SHP77 (cell line): ENCODE measurements at regions not wholly inside any gene's neighbourhood (a gene's known extent, or its start where the extent isn't known, plus 50 kb on each side); places are given as distances from the start of the nearest gene placed in this dataset.
"Not testable (repeated sequence)": the region's sequence is repeated elsewhere in the genome, so short reads cannot be mapped to it uniquely, and the experiment has no call there.

Source experiments
- DNase-seq, 2 experiments: peaks; one replicate each; lab custom pipeline; 2025; lab: John Stamatoyannopoulos, UW

DNA sequence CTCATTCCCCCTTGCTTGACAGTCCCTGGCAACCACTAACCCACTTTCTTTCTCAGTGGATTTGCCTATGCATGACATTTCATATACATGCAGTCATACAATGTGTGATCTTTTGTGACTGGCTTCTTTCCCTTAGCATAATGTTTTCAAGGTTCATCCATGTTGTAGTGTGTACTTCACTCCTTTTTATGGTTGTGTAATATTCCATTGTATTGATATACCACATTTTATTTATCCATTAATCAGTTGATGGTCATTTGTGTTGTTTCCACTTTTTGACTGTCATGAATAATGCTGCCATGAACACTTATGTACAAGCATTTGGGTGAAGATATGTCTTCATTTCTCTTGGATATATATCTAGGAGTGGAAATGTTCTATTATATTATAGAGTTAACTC is 127.7 kb upstream of the GRIK3 start:
- no peak for DNase-seq

DNA sequence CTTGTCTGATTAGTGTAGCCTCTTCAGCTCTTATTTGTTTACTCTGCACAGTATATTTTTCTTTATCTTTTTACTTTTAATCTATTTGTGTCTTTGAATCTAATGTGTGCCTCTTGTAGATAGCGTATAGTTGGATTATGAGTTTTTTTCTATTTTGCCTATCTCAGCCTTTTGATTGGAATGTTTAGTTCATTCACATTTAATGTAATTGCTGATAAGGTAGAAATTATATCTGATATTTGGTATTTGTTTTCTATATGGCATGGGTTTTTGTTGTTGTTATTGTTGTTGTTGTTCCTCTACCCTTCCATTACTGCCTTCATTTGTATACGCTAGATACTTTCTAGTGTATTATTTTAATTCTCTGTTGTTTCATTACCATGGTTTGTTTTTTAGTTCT is 131.7 kb upstream of the GRIK3 start:
- no peak for DNase-seq

DNA sequence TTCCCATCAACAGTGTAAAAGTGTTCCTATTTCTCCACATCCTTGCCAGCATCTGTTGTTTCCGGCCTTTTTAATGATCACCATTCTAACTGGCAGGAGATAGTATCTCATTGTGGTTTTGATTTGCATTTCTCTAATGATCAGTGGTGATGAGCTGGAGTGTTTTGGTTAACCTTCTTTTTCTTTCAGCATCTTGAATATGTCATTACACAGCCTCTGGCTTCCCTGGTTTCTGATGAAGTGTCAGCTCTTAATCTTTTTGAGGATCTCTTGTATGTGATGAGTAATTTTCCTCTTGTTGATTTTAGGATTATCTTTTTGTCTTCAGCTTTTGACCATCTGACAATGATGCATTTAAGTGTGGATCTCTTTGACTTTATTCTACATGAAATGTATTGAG is 133.2 kb upstream of the GRIK3 start:
- DNase-seq = peak in 1 of 2 experiments; percentile 17

DNA sequence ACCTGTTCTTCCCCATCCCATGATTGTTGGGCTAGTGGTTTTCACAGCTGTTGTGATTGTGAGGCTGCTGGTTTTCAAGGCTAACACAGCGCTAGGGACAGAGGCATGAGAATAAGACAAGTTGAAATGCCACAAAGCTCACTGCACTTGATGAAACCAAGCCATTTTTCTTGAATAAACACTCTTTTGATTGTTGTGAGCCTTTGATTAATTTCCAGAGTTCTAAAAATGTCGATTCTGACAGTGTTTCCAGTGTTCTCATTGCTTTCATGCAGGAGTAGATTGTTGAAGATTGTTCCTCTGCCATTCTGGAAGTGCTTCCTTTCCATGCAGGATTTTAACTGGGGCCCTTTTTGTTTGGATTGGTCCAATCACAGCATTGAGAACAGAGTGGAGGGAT is 134.9 kb upstream of the GRIK3 start:
- no peak for DNase-seq

DNA sequence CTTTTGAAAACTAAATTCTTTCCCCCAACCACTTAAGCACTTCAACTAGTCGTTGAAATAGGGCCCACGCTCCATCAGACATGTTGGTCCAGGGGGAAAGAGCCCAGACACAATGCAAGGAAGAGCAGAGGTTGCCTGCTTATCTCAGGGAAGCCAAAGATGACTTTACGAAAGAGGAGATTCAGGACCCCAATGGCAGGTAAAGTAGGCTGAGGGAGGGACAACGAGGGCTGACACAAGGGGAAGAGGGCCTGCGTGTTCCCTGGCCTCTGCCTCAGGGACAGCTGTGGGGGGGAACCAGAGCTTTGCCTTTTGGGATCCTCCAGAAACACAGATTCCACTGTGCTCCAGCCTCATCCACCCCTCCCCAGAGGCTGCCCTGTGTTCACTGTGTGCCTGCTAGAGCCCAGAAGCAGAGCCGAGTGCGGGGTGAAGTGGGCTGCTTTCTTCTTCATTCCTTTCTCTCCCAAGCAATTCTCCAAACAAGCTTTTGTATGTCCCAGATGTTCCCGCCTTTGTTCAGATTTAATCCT is 135.5 kb upstream of the GRIK3 start:
- DNase-seq = no peak

DNA sequence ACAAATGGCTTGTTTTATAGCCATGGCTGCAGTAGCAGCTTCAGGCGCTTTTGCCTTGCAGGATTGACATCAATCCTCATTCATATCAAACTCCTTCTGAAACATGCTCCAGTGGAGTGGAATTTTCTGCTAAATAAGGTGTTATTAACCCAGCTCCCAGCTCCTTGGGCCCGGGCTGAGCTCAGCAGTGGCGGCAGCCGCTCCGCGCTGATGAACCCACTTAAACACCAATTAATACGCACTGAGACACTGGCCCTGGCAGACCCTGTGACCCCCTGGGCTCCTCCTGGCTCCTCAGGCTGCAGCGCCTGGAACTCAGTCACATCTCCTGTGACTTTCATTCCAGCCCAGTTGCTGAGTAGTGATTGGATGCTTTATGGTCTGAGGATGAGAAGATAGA is 137.4 kb upstream of the GRIK3 start:
- no peak for DNase-seq

DNA sequence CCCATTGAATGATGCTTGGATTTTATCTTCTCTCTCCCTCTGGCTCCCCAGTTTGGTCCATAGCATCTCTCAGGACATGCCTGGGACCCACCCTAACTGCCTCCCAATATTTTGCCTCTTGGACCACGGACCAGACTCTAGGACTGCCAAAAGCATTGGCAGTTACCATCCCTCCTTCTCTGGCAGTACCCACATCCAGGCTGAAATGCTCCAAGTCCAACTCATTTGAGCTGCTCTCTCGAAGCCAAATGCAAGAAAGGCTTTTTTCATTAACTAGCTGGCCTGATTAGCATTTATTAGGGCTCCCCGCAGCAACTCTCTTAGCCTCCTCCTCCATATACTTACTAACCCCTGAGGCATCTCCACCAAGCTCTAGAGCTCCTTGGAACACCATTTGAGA is 140.0 kb upstream of the GRIK3 start:
- DNase-seq = no peak

DNA sequence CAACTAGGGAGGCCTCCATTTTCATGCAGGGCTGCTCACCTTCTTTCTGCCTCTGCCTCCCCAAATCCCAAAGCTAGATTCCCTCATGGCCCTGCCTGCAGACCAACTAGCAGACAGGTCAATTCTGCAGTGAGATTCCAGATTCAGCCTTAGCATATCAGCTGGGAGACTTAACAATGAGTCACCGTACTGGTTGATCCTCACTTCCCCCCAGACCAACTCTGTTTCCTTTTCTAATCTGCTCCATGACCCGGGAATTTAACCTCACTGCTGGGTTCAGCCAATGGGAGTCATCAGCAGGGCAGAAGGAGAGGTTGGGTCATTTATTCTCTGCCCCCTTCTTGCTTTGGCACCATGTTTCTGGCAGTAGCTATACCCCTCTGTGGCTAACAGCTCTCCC is 140.6 kb upstream of the GRIK3 start:
- DNase-seq = no peak

DNA sequence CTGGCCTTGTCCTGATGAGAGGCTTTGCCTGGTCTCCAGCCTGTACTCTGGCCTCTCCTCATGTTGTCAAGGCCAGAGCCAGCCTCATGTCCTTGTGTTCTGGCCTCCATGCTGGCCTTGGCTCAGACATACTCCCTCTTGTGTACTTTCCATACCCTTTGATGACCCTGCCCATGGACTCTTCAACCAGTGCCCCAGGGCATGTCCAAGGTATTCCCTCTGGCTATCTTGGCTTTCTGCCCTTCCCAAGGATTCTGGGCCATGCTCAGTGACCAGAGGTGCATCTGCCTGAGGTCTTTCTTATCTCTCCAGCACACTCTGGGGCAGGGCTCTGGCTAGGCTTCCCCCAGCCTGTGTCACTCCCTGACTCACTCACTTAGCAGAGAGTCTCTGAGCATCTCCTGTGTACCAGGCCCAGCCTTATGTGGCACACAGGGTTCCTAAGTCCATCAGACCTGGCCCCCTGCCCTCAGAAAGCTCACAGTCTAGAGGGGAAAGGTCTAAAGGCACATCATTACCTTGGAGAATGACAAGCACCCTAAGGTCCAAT is 141.4 kb upstream of the GRIK3 start:
- DNase-seq = no peak

DNA sequence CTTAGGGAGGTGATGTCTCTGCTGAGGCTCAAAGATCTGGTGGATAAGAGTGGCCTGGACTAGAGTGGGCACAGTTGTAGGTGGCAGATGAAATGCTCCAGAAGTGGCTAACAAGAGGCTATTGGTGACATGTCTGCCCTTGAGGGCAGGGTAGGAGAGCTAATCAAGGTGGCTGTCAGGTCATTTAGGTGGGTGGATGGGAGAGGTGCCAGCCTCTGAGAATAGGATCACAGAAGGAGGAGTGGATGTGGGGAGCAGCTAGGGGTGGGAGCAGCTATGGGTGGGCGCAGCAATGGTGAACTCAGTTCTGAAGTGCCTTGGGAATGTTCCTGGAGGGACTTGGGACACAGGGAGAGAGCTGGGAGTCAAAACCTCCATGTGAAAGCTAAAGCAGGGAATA is 142.0 kb upstream of the GRIK3 start:
- no peak for DNase-seq

DNA sequence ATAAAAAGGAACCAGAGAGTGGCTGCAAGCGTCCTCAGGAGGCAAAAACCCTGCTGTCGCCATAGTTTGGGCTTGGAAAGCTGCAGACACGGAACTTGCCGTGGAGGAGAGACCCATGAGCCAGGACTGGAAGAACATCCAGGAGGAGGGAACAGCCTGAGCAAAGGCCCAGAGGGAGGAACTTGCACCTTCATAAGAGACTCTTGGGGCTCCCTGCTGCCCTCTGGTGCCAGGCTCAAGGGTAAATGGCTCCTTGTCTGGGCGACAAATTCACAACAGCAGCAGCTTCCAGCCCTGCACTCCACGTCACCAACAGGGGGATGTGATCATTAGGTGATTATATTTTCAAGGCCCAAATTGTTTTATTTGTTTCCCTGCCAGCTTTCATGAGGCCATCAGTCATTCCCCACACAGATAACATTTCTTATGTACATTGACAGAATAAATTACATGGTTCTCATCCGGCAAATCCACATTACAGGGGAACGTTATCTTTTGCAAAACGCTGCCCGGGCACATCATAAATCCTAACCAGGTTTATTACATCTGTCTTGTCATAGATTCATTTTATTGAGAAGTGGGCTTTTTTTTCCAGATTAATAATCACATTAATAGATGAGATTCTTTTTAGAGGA is 143.0 kb upstream of the GRIK3 start:
- peak; percentile 13 to 61 for DNase-seq

DNA sequence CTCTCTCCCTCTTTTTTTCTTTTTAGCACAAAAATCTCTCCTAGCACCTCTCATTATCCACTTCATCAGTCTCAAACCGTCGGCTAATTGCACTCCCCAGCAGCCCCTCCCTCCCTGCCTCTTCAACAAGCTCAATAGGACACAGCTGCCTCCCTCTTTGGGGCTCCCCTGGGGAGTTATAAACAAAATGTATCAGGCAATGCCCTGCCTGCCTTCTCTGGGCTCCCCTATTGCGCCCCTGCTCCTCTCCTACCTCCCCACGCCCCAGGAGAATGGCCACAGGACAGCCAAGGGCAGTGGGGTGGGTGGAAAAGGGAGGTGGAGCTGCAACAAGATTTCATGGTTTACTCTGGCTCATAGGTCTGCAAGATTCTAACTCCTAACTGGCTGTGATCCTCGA is 147.1 kb upstream of the GRIK3 start:
- no peak for DNase-seq

DNA sequence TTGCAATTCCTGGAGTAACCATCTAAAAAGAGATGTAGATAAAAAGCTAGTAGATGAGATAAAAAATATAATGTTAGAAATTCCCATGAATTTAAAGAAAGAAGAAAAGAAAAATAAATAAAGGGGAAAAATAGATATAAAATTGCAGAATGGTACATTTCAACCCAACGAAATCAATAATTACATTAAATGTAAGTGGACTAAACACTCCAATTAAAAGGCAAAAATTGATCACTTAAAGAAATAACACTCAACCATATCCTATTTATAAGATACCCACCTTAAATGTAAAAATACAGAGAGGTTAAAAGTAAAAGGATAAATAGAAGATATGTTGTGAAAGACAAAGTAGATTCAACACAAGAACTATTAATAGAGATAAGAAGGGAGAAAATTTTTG is 150.5 kb upstream of the GRIK3 start:
- DNase-seq = no peak

DNA sequence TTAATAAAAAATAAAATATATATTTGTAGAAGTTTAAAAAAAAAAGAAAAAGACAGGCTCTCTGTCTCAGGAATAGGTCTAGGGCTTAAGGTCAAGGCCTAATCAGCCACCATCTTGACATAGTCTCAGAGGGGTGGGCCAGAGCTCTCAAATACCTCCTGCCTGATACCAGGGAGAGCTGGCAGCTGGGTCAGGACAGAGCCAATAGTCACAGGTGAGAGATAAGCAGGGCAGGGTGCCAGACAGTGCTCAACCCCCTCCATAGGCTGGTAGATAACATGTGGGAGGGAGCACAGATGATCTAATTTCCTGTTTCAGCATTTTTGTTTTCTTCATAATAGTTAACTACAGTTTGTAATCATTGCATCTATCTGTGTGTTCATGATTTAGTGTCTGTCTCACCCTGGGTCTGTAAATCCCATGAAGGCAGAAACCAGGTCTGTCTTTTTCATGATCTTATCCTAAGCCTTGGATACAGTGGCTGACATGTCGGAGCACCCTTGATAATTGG is 152.0 kb upstream of the GRIK3 start:
- DNase-seq = no peak

DNA sequence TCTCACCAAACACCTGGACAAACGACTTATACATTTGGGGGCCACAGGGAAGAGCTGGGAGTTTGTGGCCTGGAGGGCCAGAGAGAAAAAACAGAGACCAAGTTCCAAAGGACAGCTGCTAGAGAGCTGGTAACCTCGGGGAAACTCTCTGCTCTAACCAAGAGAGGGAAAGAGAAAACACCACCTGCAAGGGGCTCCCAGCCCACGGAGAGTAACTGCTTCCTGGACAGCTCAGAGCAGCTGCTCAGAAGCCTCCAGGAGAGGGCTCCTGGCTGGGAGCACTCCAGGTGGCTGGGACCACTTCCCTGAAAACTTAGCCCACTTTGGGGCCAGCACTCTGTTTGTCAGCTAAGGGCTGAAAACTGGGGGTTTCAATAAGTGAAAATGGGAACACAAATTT is 154.8 kb upstream of the GRIK3 start:
- DNase-seq = peak; percentile 85 to 87

DNA sequence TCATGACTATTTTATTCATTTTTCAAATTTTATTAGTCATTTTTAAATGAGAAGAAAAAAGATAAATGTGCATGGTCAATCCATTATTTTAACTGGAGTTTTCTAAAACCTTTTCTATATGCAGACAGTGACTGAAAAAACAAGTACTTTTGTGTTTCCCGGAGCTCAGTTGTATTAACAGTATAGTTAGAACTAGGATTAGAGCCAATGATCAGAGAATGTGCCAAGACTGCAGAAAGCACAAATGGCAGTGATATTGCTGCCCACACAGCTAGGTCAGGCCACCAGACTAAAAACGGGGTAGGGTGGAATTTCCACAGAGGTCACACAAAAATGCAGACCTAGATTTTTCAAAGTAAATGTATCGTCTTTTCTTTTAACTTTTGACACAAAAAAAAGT is 163.1 kb upstream of the GRIK3 start:
- no peak for DNase-seq

DNA sequence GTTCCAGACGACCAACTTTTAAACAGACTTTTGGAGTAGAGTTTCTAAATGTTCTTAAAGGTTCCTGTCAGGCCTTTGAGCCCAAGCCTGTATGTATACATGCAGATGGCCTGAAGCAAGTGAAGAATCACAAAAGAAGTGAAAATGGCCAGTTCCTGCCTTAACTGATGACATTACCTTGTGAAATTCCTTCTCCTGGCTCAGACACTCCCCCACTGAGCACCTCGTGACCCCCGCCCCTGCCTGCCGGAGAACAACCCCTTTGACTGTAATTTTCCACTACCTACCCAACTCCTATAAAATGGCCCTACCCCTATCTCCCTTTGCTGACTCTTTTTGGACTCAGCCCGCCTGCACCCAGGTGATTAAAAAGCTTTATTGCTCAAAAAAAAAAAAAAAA is 180.0 kb upstream of the GRIK3 start:
- not testable (repeated sequence) for DNase-seq

DNA sequence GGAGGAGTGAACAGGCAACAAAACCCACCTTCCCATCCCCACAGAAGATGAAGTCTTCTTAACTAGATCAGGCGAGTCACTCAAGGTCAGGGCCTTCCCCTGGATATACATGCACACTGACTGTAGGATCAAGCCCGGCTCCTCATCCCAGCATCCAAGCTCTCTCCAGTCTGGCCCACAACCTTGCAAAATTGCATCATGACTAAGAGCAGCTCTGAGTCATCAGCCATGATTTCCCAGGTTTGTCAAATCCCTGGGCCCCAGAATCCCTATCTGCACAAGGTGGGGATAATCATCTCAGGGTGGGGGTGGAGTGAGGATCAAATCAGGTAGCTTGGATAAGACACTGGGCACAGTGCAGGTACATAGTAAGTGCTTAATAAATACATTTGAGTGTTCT is 199.3 kb upstream of the GRIK3 start:
- no peak for DNase-seq

DNA sequence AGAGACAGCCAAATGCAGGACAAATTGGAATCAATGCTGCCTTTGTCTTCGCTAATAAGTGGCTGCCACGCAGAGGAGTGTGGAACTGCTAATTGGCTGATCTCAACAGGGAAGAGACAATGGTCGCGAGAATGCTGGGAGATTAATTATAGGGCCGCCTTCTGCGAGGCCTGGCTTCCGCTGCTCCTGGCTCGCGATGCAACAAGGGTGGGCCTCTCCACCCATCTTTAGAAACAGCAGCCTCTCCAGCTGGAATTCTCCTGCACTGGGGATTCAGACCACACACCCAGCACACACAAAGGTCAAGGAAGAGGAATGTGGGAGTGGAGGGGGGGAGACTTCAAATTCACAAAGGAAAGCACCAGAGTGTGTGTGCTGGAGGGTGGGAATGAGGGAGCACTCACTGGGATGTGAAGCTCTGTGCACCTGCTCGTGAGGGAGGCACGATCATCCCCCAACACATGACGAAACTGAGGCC is 200.7 kb upstream of the GRIK3 start:
- no peak for DNase-seq

DNA sequence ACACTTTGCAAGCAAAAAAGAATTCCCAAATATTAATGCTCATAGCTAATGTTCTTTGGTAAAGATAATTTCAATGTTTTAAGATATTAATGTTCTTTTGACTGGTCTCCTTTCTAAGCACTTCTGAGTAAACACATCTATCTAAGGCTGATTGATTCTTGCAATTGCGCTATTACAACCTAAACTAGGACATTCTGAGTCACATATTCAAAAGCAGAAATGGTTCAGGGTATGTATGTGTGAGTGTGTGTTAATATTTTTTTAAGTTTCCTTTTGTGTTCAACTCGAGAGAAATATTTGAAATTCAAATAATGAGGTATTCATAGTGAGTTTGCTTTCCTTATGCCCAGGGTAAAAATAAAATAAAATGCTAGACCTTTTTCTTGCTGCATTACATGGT is 203.6 kb upstream of the GRIK3 start:
- no peak for DNase-seq

DNA sequence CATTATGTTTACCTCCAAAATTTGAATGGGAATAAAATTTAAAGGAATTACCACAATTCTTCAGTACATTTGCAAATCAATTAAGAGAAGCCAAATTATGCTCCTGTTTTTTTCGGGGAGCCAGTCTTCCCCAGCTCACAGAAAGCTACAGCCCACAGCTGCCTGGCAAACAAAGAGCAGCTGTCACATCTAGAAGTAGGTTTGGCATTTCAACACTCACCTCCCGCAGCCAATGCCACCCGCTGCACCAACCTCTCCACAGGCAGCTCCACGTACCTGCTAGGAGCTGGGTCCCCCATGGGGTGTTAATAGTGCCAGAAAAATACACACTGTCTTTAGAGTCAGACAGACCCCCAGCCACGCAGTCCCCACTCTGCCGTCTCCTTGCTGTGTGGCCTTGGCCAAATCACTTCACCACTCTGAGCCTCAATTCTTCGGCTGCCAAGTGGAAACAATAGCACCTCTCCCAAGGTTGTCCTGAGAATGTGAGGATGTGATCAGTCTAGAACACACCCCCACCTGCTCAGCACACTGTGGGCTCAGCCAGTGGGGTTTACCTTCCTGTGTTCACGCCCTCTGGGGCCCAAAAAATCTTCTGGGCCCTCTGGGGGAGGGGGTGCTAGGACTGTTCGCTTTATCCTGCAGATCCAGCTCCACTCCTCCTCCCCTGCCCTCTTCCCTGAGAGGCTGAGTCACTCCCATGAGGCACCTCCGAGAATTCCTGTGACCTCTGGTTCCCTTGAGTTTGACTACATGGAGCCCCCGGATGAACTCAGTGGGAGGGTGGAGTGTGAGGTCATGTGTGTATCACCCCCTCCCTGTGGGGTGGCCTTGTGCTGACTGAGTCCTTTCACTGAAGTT is 204.3 kb upstream of the GRIK3 start:
- peak in 1 of 2 experiments; percentile 37 for DNase-seq

DNA sequence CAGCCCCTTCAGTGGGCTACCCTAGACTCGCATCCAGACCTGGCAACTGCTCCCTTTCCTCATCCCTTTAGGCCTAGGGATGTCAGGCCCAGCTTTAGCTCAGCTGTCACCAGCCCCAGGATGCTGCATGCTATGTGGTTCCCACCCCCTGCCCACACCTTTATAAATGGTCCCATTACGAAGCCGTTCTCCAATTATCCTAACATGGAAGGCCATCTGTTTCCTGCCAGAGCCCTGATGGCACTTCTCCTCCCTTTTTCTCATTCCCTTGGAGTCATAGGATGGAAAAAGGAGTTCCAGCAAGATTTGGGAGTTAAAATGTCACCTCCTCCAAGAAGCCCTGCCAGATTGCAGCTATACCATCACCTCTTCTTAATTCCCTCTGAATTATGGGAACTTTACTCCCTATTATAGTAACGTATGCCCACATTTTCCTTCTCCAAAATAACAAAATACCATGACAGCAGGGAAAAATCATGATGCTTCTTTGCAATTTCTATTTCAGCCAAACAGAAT is 205.0 kb upstream of the GRIK3 start:
- DNase-seq = no peak

DNA sequence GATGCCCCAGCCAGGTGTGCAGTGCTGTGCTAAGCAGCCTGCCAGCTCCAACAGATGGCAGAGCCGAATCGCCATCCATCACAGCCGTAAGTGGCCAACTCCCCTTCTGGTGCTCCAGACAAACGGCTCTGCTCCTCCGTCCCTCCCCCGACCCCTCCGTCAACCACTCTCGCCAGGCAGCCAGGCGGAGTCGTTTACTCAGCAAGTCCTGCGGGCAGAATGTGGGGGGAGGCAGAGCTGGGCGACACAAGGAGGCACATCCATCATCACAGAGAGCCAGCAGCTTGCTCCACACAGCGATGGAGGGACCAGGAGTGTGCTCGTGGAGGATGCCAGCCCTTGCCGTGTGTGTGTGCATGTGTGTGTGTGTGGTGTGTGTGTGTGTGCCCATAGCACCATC is 206.6 kb upstream of the GRIK3 start:
- DNase-seq = peak; percentile 19 to 47
